ENCODE measurements at regions not wholly inside any gene's neighbourhood (a gene's known extent, or its start where the extent isn't known, plus 50 kb on each side); places are given as distances from the start of the nearest gene placed in this dataset.

- ChIA-PET CTCF (no interaction called here), POLR2A (no interaction called here)
- intact Hi-C loops (cut with micrococcal nuclease) (no loop called here), dilution Hi-C loops (cut with MboI; ENCODE audit: extremely low pct_ligation_motif_present, low sequenced_read_pairs) (no loop called here)
- Histone ChIP-seq H3K9me1 (replicated peaks; ENCODE audit: control insufficient read depth, extremely low read depth, insufficient read depth, low read length) (no peaks in the 10 kb centered on the region), H3K79me2 (ENCODE audit: control insufficient read depth, insufficient read depth, low read length) (no peaks in the 10 kb centered on the region), H3K36me3 (ENCODE audit: control insufficient read depth in 2 of 2, extremely low read depth in 1 of 2, insufficient read depth in 2 of 2, low read length in 2 of 2) (no peaks in the 10 kb centered on the region), H4K20me1 (replicated peaks; ENCODE audit: control insufficient read depth, extremely low read depth, insufficient read depth, low read length) (no peaks in the 10 kb centered on the region), H2AFZ (ENCODE audit: low read depth, low read length) (no peak overlapping the region), H3K27ac (ENCODE audit: insufficient read depth, low read depth, low read length) (no peak overlapping the region), H3K9me3 (replicated peaks; ENCODE audit: control insufficient read depth, insufficient read depth, low read length) (no peaks in the 10 kb centered on the region), H3K4me1 (ENCODE audit: control insufficient read depth, extremely low read depth, insufficient read depth, low read length) (no peaks in the 10 kb centered on the region), H3K9ac (replicated peaks; ENCODE audit: extremely low read depth, insufficient read depth, low read length) (no peak overlapping the region), H3K4me3 (replicated peaks in 1 of 3; ENCODE audit: insufficient read depth in 1 of 3, low read depth in 1 of 3, low read length in 3 of 3) (no peak overlapping the region), H3K4me2 (ENCODE audit: insufficient read depth, low read length) (no peak overlapping the region), H3K27me3 (ENCODE audit: control insufficient read depth in 2 of 2, insufficient read depth in 2 of 2, low read length in 2 of 2) (peaks cover 31 to 37% of the 10 kb centered on the region in 2 experiments)
- TF ChIP-seq EZH2 (IDR thresholded peaks at IDR 0.05; ENCODE audit: borderline replicate concordance, low read depth, low read length, severe bottlenecking) (no peak), FOS (IDR thresholded peaks at IDR 0.05; ENCODE audit: borderline replicate concordance, insufficient read depth, low read length) (no peak), MYC (IDR thresholded peaks at IDR 0.05; ENCODE audit: low read depth, low read length) (no peak), CTCF (IDR thresholded peaks at IDR 0.05; ENCODE audit: extremely low read depth in 1 of 2, insufficient read depth in 1 of 2, low read depth in 1 of 2, low read length in 2 of 2) (no peak), MAX (IDR thresholded peaks at IDR 0.05; ENCODE audit: insufficient read depth, insufficient read length) (no peak), JUN (IDR thresholded peaks at IDR 0.05; ENCODE audit: borderline replicate concordance, insufficient read depth, insufficient read length, low read depth) (no peak), POLR2A (IDR thresholded peaks at IDR 0.05; ENCODE audit: low read depth, low read length) (no peak)
- FAIRE-seq = no peak
- DNase-seq (ENCODE audit: low read depth, low spot score) = no peak
- BruUV-seq (replicated peaks) = no TSS peak
These were observed 84.0 kb downstream of the NCR2 start for GRCh38 chr6:41419385-41419784.
